ENCODE measurements at regions not wholly inside any gene's neighbourhood (a gene's known extent, or its start where the extent isn't known, plus 50 kb on each side); places are given as distances from the start of the nearest gene placed in this dataset.

- TF ChIP-seq, protein P1, sequence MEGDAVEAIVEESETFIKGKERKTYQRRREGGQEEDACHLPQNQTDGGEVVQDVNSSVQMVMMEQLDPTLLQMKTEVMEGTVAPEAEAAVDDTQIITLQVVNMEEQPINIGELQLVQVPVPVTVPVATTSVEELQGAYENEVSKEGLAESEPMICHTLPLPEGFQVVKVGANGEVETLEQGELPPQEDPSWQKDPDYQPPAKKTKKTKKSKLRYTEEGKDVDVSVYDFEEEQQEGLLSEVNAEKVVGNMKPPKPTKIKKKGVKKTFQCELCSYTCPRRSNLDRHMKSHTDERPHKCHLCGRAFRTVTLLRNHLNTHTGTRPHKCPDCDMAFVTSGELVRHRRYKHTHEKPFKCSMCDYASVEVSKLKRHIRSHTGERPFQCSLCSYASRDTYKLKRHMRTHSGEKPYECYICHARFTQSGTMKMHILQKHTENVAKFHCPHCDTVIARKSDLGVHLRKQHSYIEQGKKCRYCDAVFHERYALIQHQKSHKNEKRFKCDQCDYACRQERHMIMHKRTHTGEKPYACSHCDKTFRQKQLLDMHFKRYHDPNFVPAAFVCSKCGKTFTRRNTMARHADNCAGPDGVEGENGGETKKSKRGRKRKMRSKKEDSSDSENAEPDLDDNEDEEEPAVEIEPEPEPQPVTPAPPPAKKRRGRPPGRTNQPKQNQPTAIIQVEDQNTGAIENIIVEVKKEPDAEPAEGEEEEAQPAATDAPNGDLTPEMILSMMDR (IDR thresholded peaks at IDR 0.05) = no peak
- TF ChIP-seq POLR2A (IDR thresholded peaks at IDR 0.05) (no peak), EP300 (IDR thresholded peaks at IDR 0.05) (no peak), POLR2AphosphoS5 (IDR thresholded peaks at IDR 0.05) (no peak)
These were observed 179.4 kb upstream of the ADAMTS5 start for GRCh38 chr21:27146268-27146667.
